ENCODE measurements at regions not wholly inside any gene's neighbourhood (a gene's known extent, or its start where the extent isn't known, plus 50 kb on each side); places are given as distances from the start of the nearest gene placed in this dataset.

- no peak for DNase-seq
Measured at GRCh38 chr5:110134963-110135935, 445.5 kb downstream of the MAN2A1 start.

DNA sequence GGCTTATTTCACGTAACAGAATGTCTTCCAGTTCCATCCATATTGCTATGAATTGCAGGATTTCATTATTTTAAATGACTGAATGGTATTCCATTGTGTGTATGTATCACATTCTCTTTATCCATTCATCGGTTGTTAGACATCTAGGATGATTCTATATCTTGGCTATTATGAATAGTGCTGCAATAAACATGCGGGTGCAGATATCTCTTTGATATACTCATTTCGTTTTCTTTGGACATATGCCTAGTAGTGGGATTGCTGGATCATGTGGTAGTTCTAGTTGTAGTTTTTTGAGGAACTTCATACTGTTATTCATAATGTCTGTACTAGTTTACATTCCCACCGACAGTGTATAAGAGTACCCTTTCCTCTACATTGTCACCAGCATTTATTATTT is 460.5 kb downstream of the MAN2A1 start:
- DNase-seq: no peak

DNA sequence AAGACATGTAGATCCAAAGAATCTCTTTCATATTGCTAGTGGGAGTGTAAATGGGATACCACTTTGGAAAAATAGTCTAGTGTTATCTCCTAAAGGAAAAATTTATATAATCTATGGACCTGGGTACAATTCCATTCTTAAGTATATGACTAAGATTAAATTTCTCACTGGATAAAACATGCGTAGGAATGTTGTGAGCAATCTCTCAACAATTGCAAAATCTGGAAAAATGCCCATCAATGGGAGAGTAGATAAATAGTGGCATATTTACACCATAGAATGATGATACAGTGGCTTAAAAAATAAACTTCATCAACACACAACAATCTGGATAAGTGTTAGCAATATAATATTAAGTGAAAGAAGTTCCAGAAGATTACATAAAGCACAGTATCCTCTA is 469.5 kb downstream of the MAN2A1 start:
- no peak for DNase-seq

DNA sequence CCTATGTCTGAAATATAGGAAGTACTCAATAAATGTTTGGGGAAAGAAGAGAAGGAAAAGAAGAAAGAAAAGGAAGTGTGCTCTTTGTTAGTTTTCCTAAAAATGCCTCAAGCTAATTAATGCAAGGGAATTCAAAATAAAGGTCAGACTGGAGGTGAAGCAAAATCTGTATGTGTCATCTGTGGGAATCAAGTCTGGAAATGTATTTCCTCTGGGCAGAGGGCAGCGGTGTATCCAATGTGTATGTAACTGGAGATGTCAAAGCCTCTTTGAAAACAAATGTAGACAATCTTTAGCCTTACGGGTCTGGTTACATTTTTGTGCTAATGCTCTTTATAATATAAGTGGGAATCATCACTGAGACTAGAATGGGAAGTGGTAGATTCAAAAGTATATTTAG is 471.4 kb downstream of the MAN2A1 start:
- DNase-seq: no peak

DNA sequence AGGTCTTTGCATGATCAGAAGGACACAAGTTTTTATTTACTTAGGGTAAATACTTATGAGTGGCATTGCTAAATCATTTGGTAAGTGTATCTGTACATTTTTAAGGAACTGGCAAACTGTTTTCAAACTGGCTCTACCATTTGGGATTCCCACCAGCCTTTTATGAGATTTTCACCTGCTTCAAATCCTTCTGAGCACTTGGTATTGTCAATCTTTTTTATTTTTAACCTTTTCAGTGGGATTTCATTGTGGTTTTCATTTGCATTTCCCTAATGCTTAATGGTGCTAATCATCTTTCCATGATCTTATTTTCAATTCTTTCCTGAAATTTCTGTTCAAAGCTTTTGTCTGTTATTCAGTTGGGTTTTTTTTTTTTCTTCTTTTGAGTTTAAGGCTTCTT is 475.6 kb downstream of the MAN2A1 start:
- no peak for DNase-seq

DNA sequence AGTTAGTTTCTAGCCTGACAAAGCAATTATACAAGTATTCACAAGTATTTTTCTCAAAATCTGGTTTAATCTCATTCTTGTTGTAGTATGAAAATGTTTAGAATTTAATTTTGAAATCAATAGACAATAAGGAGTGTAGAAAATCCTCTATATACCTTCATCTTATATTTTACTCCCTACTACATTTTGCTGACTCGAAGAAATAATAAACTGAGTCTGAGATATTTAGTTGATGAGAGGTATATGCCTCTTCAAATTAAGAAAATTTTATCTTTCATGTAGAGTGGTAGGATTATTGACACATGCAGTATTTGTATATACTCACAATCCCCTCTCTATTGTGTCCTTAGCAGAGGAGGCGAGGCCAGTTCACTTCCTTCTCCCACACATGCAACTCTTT is 477.7 kb downstream of the MAN2A1 start:
- no peak for DNase-seq

DNA sequence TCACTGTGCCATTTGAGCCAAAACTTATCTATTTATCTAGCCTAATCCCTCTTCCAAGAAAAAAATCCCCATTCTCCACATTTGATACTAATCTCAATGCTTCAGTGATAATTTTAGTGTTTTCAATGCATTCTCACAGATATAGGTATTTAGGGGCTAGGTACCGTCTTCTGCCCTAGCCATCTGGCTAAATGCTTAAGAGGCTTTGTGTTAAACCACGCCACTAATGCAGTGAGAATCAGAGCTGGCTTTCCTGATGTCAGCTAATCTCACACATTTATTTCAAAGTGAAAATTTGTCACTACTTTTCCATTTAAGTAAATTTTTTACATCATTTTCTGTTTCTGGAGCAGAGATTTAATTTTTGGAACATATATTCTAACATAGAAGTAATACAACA is 479.7 kb downstream of the MAN2A1 start:
- no peak for DNase-seq

DNA sequence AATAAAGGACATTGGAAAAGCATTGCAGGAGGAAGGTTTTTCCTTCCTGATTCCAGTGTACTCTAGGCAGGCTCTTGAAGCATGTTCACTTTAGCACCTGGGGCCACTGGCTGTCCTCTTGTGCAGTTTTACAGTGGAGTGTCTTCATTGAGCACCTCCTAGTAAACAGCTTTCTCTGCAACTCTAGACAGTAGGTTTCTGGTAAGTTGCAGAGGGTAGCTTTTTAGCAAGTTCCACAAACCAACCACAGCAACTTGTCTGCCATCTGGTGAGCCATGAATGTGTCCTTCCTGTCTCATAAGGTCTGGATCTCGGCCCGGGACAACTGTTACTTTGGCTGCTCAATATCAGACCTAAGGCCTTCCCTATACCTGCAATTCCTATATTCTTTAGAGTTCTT is 488.0 kb downstream of the MAN2A1 start:
- DNase-seq: no peak

DNA sequence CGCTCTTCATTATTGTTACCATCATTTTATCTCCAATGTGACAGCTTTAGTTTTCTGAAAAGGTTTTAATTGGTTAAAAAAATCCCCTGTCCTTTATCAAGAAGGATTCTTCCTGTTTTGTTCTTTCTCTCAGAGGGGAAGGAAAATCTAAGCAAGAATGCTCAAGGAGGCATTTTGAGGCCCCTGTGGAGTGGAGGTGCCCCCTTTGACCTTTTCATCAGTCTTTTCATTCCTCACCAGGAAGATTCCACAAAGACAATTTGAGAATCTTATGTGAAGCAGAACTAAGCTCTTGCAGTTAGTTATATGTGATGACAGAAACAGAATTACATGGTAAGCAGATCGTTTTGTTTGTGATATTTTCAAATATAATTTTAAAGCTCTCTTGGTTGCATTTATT is 489.6 kb downstream of the MAN2A1 start:
- DNase-seq: no peak

DNA sequence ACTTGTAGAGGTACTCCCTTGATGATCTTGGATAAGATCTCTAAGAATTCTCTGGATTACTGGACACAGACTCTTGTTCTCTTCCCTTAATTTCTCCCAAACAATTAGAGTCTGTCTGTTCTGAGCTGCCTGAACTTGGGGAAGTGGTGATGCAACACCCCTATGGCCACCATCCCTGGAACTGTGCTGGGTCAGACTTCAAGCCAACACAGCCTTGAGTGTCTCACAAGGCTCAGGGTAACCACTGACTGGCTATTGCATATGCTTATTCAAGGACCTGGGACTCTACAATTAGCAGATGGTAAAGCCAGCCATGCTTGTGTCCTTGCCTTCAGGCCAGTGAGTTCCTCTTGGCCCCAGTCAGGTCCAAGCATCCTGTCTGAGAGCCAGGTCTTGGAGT is 504.5 kb downstream of the MAN2A1 start:
- DNase-seq: no peak

- no peak for DNase-seq
Measured at GRCh38 chr5:110195288-110195687, 505.6 kb downstream of the MAN2A1 start.

DNA sequence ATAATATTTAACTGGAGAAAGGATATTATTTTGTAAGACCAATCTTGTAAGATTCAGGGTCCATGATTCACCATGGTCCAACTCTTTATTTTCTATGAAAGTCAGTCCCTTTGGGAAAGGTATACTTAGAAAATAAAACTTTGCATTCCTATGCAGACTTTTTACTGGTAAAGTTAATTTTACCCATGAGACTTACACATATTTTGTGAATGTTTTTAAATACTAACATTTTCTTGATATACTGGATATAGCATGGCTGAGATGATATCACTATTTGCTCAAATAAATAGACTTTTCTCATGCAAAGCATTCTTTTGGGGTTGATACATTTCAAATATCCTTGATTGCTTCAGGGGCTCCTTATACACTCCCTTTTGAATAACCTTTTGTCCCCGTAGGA is 512.1 kb downstream of the MAN2A1 start:
- no peak for DNase-seq

DNA sequence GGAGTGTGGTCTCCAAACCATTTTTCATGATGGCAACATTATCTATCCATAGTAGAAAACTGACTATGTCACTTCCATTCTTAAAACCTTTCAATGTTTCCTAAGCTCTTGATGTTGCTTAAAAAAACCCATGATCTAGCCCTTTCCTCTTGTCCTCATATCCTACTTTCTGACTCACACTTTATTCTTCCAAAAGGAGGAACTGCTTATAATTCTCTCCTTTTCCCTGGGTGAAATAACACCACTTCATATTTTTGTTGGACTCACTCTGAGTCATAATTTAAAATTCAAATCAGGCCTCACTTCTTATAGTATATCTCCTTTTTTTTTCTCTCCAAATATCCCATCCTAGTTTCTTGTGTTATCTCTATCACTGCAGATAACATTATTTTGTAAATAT is 513.9 kb downstream of the MAN2A1 start:
- DNase-seq: no peak

GRCh38 chr5:110209401-110209800 is 517.1 kb downstream of the TMEM232 start:
- DNase-seq: no peak

- no peak for DNase-seq
Measured at GRCh38 chr5:110218981-110219380, 507.5 kb downstream of the TMEM232 start.

DNA sequence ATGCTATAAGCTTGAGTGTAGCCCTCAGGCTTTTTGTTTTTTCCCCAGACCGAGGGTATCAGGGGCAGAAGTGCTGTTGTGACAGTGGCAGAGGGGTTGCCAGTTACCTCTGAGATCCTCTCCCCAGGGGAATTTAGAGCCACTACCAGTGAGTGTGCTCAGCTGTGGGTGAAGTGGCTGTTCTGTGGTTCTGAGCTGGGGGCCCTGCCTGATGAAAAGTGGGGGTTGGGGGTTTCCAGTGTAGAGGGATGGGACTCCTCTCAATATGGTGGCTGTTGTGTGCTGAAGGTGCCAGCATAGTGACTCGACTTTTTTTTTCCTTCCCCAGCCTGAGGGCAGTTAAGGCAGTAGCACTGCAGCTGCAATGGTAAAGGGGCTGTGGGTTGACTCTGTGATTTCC is 506.7 kb downstream of the TMEM232 start:
- DNase-seq: no peak

GRCh38 chr5:110221036-110221435 is 505.4 kb downstream of the TMEM232 start:
- no peak for DNase-seq

- no peak for DNase-seq
Measured at GRCh38 chr5:110224050-110224449, 502.4 kb downstream of the TMEM232 start.

- no peak for DNase-seq
Measured at GRCh38 chr5:110225949-110226348, 500.5 kb downstream of the TMEM232 start.

DNA sequence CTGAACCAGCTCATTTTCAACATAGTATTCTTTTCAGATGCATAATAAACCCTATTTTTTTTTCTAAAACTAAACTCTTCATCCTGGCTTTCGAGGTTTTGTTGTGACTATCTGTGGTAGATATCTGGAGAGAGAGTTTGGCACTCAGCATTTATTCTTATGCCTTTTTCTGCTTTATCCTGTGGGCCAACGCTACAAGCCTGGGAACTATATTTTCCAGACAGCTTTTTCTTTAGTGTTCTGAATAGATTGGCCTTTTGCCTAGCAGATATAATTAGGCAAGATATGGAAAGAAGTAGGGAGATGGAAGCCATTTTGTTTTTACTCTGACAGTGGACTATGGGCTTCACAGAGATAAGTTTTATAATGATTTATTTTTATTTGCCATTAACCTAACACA is 486.7 kb downstream of the TMEM232 start:
- no peak for DNase-seq

GRCh38 chr5:110242950-110243349 is 483.5 kb downstream of the TMEM232 start:
- DNase-seq: no peak

- no peak for DNase-seq
Measured at GRCh38 chr5:110248921-110249320, 477.6 kb downstream of the TMEM232 start.

- DNase-seq: no peak
Measured at GRCh38 chr5:110250355-110250754, 476.1 kb downstream of the TMEM232 start.

DNA sequence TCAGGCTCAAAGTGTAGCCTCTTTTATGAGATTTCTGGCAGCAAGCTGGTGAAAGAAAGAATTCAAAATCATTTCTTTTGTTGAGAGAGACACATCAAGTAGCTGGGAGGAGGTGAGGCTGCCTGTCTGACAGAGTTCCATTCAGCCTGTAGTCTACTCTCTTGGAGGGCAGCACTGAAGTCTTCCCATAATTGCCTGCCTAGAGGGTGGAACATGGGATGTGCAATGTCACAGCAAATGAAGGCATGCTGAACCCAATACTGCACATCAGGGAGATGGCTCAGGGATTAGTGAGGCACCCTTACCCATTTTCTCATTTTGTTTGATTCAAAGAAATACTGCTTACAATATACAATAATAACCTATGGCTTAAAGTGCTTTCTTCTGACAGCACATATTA is 475.7 kb downstream of the TMEM232 start:
- DNase-seq: no peak

DNA sequence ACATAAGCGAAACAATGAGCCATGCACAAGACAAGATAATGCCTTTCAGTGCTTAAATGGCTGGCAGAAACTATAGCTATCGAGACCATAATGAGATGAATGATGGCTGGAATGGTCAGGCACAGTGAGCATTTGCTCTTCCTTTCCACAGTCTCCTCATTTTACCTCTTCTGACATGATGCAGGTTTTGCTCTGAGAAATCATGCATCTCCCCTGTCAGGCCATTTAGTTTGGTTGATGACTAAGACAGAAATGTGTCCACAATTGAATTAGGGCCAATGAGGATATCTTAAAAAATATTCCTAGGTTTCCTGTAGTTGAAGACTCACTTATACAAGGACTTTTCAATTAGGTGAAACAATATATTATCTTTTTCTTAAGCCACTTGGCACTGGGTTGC is 475.1 kb downstream of the TMEM232 start:
- DNase-seq: no peak
